ENCODE measurements at regions not wholly inside any gene's neighbourhood (a gene's known extent, or its start where the extent isn't known, plus 50 kb on each side); places are given as distances from the start of the nearest gene placed in this dataset.

GRCh38 chr17:79314617-79315357 lies 240.2 kb downstream of the ENGASE start:
- no peak for DNase-seq (ENCODE audit: low spot score in 2 of 2, unreplicated experiment in 2 of 2)
- Mint-ChIP-seq H3K9me3 (no peaks in the 10 kb centered on the region), H3K27ac (no peak overlapping the region), H3K27me3 (ENCODE audit: low read depth) (peaks cover 65% of the 10 kb centered on the region), H3K4me1 (no peaks in the 10 kb centered on the region), H3K36me3 (no peaks in the 10 kb centered on the region), H3K4me3 (no peak overlapping the region)
- no peak for TF ChIP-seq CTCF (IDR thresholded peaks at IDR 0.05; ENCODE audit: unreplicated experiment)

GRCh38 chr17:79311373-79311772 lies 236.7 kb downstream of the ENGASE start:
- Mint-ChIP-seq H3K4me1 (no peaks in the 10 kb centered on the region), H3K36me3 (no peaks in the 10 kb centered on the region), H3K27me3 (ENCODE audit: low read depth) (peaks cover 55% of the 10 kb centered on the region), H3K4me3 (no peak overlapping the region), H3K9me3 (no peaks in the 10 kb centered on the region), H3K27ac (no peak overlapping the region)
- no peak for TF ChIP-seq CTCF (IDR thresholded peaks at IDR 0.05; ENCODE audit: unreplicated experiment)
- DNase-seq (ENCODE audit: low spot score in 2 of 2, unreplicated experiment in 2 of 2), result no peak

GRCh38 chr17:79306424-79307318 lies 232.0 kb downstream of the ENGASE start:
- Mint-ChIP-seq H3K36me3 (no peaks in the 10 kb centered on the region), H3K4me1 (no peaks in the 10 kb centered on the region), H3K27ac (no peak overlapping the region), H3K27me3 (ENCODE audit: low read depth) (peaks cover 50% of the 10 kb centered on the region), H3K9me3 (no peaks in the 10 kb centered on the region), H3K4me3 (no peak overlapping the region)
- DNase-seq (ENCODE audit: low spot score in 2 of 2, unreplicated experiment in 2 of 2), result no peak
- TF ChIP-seq CTCF (IDR thresholded peaks at IDR 0.05; ENCODE audit: unreplicated experiment), result no peak

GRCh38 chr17:79305768-79306423 lies 231.3 kb downstream of the ENGASE start:
- Mint-ChIP-seq H3K4me3 (no peak overlapping the region), H3K36me3 (no peaks in the 10 kb centered on the region), H3K4me1 (no peaks in the 10 kb centered on the region), H3K27me3 (ENCODE audit: low read depth) (peaks cover 50% of the 10 kb centered on the region), H3K27ac (no peak overlapping the region), H3K9me3 (no peaks in the 10 kb centered on the region)
- TF ChIP-seq CTCF (IDR thresholded peaks at IDR 0.05; ENCODE audit: unreplicated experiment), result no peak
- no peak for DNase-seq (ENCODE audit: low spot score in 2 of 2, unreplicated experiment in 2 of 2)

GRCh38 chr17:79305376-79305767 lies 230.7 kb downstream of the ENGASE start:
- H3K27me3 Mint-ChIP-seq (ENCODE audit: low read depth), result peaks cover 53% of the 10 kb centered on the region
- no peaks in the 10 kb centered on the region for H3K9me3 Mint-ChIP-seq
- no peaks in the 10 kb centered on the region for H3K36me3 Mint-ChIP-seq
- no peak for TF ChIP-seq CTCF (IDR thresholded peaks at IDR 0.05; ENCODE audit: unreplicated experiment)
- no peaks in the 10 kb centered on the region for H3K4me1 Mint-ChIP-seq
- no peak overlapping the region for H3K4me3 Mint-ChIP-seq
- H3K27ac Mint-ChIP-seq, result no peak overlapping the region
- DNase-seq (ENCODE audit: low spot score in 2 of 2, unreplicated experiment in 2 of 2), result no peak
